GM19025 (cell line): ENCODE measurements at regions not wholly inside any gene's neighbourhood (a gene's known extent, or its start where the extent isn't known, plus 50 kb on each side); places are given as distances from the start of the nearest gene placed in this dataset.
"Not testable (repeated sequence)": the region's sequence is repeated elsewhere in the genome, so short reads cannot be mapped to it uniquely, and the experiment has no call there.

ENCODE experiments used
- ATAC-seq: cut with Tn5 transposase; IDR thresholded peaks from one replicate; pipeline ENCODE4 v1.9.1; 2021; ENCODE audit warnings: mild to moderate bottlenecking, low read depth, moderate library complexity; ENCODE audit not compliant: unreplicated experiment

DNA sequence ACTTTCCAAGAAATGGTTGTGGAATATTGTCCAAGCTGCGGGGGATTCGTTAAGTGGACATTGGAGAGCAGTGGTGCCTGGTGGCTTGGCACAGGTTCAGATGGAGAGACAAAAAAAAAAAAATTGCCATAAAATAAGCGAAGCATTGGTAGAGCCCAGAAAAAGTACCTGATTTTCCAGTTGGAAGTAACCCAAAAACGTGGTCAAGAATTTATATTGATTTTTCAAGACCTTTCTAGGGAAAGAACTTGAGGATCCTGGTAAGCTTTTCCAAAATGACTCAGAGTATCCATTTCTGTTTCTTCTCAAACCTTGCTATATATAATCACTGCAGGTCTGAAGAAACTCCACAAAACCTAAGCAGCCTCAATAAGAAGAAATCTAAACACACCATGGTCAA lies 94.6 kb downstream of the ING1 start:
- ATAC-seq = no peak

DNA sequence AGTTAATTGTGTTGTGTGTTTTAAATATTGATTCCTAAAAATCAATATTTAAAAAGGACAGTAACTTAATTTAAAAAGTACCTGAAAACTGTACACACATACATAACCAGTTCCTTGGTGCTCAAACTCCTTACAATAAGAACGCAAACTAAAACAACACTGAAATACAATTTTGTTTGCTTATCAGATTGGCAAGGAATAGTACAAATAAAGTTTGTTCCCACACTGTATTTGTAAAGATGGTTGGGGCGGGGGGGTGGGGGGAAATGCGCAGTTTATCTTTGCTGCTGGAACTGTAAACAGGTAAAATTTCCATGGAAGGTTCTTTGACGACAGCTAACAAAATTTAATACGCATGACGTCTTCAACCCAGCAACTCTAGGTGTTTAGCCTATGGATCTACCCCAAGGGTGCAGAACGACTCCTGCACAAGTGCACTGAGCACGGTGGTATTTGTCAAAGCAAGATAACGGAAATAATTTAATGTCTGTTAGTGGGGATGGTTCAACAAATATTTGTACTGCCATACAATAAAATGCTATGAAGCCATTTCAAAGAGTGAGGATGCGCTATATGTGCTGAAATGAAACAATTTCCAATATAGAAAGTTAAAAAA lies 96.5 kb downstream of the ING1 start:
- ATAC-seq = no peak

DNA sequence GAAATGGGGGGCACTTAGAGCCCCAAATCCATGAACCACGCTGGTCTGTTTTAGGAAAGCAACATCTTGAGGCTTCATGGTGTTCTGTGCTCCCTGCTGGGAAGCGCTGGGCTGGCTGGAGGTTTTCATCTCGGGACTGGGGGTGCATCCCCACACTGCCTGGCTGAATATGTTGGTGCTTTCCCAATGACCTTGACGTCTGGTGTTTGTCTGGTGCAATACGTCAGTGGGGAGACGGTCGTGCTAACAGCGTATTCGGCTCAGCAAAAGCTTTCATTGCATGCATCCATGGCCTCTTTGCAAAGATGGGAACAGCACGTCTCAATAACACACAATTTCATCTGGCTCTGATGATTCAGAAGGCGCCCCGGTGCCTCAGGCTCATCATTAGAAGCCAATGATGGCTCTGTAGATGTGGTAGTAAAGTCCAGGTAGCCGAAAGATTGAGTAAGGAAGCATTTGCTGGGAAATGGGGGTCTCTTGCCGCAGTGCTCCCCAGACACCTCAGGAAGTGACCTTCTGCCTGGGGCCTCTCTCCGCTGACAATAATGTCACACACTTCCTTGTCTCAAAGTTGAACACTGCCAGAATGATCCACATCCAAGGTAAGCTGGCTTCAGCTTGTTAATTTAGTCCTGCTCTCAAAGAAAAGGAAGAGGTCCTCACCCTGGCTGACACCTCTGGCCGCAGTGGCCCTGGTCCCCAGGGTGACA lies 97.7 kb downstream of the ING1 start:
- no peak for ATAC-seq

DNA sequence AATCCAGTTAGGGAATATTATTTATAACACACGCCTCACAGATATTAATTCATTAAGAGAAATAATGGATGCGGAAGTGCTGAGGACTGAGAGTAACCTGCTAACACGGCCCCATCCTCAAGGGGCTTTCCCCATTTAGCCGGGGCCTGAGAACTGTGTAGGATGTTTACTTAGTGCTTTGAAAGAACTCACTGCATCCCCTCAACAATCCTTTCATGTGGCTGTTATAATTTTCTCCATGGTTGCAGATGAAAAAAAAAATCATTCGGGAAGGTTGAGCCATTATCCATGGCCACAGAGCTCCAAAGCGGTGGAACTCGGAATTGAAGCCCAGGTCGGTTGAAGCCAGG lies 98.2 kb downstream of the ING1 start:
- ATAC-seq = no peak

GRCh38 chr13:110812121-110812868 lies 98.8 kb downstream of the ING1 start:
- no peak for ATAC-seq

DNA sequence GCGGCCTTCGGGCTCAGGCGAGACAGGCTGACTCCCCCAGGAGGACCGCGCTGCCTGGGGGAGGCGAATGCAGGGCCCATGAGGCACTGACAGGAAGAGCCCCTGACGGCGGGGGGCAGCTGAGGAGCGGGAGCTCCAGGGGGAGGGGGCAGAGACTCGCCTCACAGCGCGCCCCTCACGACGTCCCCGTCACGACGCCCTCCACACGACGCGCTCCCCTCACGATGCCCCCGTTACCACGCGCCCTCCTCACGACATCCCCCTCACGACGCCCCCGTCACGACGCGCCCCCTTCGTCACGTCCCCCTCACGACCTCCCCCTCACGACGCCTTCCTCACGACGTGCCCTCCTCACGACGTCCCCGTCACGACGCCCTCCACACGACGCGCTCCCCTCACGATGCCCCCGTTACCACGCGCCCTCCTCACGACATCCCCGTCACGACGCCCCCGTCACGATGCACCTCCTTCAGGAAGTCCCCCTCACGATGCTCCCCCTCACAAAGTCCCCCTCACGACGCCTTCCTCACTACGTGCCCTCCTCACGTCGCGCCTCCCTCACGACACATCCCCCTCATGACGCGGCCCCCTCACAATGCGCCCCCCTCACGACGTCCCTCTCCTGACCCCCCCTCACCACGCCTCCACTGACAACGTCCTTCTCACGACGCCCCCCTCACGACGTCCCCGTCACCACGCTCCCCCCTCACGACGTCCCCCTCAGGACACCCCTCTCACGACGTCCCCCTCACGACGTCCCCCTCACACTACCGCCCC lies 99.6 kb downstream of the ING1 start:
- ATAC-seq = no peak

GRCh38 chr13:110813646-110814624 lies 100.4 kb downstream of the ING1 start:
- no peak for ATAC-seq

GRCh38 chr13:110815471-110816204 lies 99.2 kb downstream of the ANKRD10 start:
- ATAC-seq = no peak

DNA sequence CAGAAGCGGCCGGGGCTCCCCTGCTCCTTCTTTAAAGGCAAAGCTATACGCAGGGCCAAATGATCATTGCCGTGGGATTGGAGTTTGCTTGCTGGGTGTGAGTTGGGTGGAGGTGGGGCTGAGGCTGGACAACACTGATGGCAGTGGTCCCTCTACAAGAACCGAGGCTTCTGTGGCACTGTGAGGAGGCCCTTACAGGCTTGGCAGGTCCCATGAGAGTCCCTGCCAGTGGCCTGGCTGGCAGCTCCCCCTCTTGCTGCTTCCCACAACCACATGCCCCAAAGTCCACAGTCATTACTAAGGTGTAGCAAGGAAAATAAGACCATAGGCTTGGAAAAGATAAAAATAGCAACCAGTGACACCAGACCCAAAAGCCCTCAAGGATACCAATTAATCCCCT lies 98.4 kb downstream of the ANKRD10 start:
- no peak for ATAC-seq

DNA sequence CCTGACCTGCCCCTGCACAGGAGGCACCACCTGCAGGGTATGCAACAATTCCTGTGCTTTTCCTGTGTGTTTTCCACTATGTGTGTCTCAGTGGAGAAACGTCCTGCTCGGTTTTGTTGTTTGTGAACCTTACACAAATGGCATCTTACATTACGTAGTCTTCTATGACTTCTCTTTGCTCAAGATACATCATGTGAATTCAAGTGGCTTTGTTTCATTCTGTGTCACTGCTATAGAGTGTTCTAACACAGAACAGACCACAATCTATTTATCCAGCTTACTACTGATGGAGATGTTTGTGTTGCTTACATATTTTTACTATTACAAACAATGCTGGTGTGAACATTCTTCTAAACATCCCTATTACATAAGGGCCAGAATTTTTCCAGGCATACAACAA lies 97.7 kb downstream of the ANKRD10 start:
- no peak for ATAC-seq

DNA sequence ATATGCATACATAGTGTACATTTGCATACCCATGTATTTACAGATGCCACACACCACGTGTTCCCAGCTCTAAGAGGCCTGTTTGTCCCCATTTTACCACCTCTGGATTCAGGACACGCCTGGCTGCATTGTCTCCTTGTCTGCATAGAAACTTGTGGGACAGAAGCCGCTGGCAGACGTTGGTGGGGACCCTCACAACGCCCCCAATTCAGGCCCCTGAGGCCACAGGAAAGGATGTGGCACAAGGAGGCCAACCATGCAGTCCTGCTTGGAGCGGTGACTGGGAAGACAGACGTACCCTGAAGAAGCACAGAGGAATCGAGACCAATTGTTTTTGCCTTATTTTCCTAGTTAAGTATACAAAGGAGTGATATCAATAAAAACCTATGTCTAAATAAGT lies 96.1 kb downstream of the ANKRD10 start:
- no peak for ATAC-seq

DNA sequence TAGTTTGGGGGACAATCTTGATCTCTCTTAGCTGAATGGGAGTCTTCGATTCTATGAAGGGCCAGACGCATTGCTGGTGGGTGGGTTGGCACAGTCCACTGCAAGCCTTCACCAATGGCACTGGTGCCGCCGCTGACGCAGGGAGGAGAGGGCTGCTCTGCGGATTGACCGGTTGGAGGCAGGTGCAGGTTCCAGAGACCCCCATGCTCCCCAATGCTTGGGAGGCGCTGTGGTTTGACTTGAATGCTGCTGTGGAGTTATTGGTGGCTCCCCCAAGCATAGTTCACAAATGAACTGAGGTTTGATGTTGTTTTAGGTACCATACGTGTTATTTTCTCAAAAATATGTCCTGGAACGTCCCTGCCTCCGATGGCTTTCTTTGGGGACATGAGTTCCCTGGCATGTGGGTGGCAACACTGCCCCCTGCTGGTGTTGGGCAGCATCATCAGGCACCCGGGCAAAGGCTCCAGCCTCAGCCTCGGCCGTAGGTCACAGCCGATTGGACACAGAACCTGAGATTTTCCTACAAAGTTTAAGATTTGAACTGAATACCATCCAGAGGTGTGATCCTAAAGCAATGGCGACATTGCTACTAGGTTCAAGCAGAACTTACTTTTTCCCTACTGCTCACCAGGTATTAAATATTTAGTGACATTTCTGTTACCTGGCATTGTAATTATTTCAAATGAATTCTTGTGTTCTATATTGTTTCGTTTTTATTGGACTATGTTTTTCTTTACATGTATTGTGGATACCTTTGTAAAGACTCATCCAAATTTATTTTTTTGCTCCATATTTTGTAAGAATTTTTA lies 95.5 kb downstream of the ANKRD10 start:
- ATAC-seq = peak; percentile 73

DNA sequence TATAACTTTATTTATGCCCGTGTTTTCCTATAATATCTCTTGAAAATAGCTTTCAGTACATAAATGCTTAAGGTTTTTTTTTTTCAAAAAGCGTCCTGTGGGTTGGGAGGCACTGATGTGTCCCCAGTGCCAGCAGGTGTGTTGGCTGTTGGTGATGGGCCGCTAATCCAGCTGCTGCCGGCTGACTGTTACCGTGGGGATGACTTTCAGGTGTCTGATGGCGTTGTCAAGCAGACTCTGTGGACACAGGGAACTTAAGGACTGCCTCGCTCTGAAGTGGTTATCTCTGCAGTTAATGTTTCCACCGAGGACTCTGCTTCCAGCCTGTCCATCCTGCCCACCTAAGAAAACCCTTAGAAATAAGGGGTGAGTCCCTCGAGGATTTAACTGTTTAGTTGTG lies 94.5 kb downstream of the ANKRD10 start:
- no peak for ATAC-seq

GRCh38 chr13:110821837-110822668 lies 92.8 kb downstream of the ANKRD10 start:
- ATAC-seq = not testable (repeated sequence)

DNA sequence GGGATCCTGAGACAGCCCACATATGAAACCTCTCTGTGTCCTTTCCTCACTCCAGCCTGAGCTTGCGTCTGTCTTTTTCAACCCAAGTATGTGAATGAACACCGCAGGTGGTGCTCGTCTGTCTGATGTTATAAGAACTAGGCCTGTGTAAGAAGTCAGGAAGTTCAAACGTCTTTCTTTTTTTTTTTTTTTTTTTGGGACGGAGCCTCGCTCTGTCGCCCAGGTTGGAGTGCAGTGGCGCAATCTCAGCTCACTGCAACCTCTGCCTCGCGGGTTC lies 92.3 kb downstream of the ANKRD10 start:
- ATAC-seq = no peak

DNA sequence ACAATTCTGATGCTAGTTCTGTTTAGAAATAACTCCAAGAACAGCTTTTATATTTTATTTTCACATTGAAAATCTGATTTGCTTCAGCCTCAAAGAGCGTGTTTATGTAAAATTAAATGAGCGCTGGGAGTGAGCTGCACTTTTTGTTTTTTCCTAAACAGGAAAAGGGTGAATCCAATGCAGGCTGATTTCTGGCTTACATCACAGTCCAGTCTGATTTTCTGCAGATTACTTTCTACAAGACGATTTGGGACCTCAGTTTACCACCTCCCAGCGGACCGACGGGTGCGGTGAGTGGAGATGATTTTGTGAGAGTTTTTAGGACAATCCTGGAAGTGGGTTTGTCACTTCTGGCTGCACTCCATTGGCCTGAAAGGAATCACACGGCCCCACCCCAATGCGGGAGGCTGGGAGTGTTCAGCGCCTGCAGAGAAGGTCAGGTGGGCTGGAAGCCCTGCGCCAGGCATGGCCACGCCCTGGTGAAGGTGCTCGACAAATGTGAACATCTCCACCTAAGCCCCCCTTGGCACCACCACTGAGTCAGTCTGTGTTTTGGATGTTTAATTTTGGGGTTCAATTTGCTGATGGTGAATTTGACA lies 90.1 kb downstream of the ANKRD10 start:
- ATAC-seq = no peak

GRCh38 chr13:110825516-110825915 lies 89.4 kb downstream of the ANKRD10 start:
- ATAC-seq = no peak
